GM12891 (cell line): ENCODE measurements at regions not wholly inside any gene's neighbourhood (a gene's known extent, or its start where the extent isn't known, plus 50 kb on each side); places are given as distances from the start of the nearest gene placed in this dataset.

Source experiments
- PAX5 ChIP-seq: IDR thresholded peaks from 2 replicates; pipeline ENCODE4 v1.6.1; 2011; ENCODE audit warnings: low read length, moderate library complexity, mild to moderate bottlenecking; ENCODE audit not compliant: insufficient read depth, severe bottlenecking
- POLR2A ChIP-seq: IDR thresholded peaks from 2 replicates; pipeline ENCODE4 v1.6.1; 2011; ENCODE audit warnings: low read depth, low read length, control low read depth
- POLR2AphosphoS5 ChIP-seq: IDR thresholded peaks from 2 replicates; pipeline ENCODE4 v1.6.1; 2011; ENCODE audit warnings: low read depth, low read length, control low read depth
- POU2F2 ChIP-seq: IDR thresholded peaks from 2 replicates; pipeline ENCODE4 v1.6.1; 2011; ENCODE audit warnings: low read depth, mild to moderate bottlenecking, control low read depth, low read length, moderate library complexity
- TAF1 ChIP-seq: IDR thresholded peaks from 2 replicates; pipeline ENCODE4 v1.6.1; 2011; ENCODE audit warnings: low read depth, low read length, control low read depth

DNA sequence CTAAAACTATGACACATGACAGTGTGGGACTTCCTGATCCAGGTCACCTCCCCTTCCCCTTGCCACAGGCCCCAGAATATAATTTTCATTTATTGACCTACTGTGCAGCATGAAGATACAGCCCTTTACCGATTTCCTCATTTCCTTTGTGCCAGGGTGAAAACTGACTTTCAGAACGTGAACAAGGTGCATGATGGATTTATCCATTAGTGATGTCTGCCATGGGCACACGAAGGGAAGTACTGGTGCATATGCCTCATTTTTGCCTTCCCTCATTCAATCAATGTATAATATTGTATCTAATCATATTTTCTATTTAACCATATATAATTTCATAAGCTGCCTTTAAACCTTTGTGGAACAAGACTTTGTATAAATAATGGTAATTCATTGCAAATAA is 144.4 kb upstream of the WNT4 start:
- TF ChIP-seq TAF1 (no peak), POLR2A (no peak), POLR2AphosphoS5 (no peak), POU2F2 (no peak), PAX5 (no peak)
